HG02981 (cell line): ENCODE measurements at regions not wholly inside any gene's neighbourhood (a gene's known extent, or its start where the extent isn't known, plus 50 kb on each side); places are given as distances from the start of the nearest gene placed in this dataset.
"Not testable (repeated sequence)": the region's sequence is repeated elsewhere in the genome, so short reads cannot be mapped to it uniquely, and the experiment has no call there.

Experiments used
- ATAC-seq: cut with Tn5 transposase; IDR thresholded peaks from one replicate; pipeline ENCODE4 v1.9.1; 2021; ENCODE audit warnings: mild to moderate bottlenecking, moderate library complexity; ENCODE audit not compliant: unreplicated experiment

- peak; percentile 70 for ATAC-seq
Observed at GRCh38 chr4:42282081-42282901, 115.0 kb upstream of the SHISA3 start.

- ATAC-seq, result no peak
Observed at GRCh38 chr4:42284030-42284429, 113.3 kb upstream of the SHISA3 start.

GRCh38 chr4:42288876-42289275 lies 108.4 kb upstream of the SHISA3 start:
- not testable (repeated sequence) for ATAC-seq

- not testable (repeated sequence) for ATAC-seq
Observed at GRCh38 chr4:42292192-42292591, 105.1 kb upstream of the SHISA3 start.

GRCh38 chr4:42293967-42294813 lies 103.1 kb upstream of the SHISA3 start:
- ATAC-seq, result no peak

GRCh38 chr4:42296196-42296595 lies 101.1 kb upstream of the SHISA3 start:
- ATAC-seq, result peak; percentile 48

- peak; percentile 47 for ATAC-seq
Observed at GRCh38 chr4:42302348-42302747, 94.9 kb upstream of the SHISA3 start.

- no peak for ATAC-seq
Observed at GRCh38 chr4:42306221-42307109, 90.8 kb upstream of the SHISA3 start.

GRCh38 chr4:42308247-42308646 lies 89.0 kb upstream of the SHISA3 start:
- ATAC-seq, result no peak

GRCh38 chr4:42309361-42310260 lies 87.7 kb upstream of the SHISA3 start:
- no peak for ATAC-seq

- no peak for ATAC-seq
Observed at GRCh38 chr4:42310358-42310757, 86.9 kb upstream of the SHISA3 start.

- no peak for ATAC-seq
Observed at GRCh38 chr4:42310806-42311205, 86.5 kb upstream of the SHISA3 start.

- no peak for ATAC-seq
Observed at GRCh38 chr4:42311591-42311990, 85.7 kb upstream of the SHISA3 start.

- not testable (repeated sequence) for ATAC-seq
Observed at GRCh38 chr4:42313420-42313819, 83.9 kb upstream of the SHISA3 start.

GRCh38 chr4:42313872-42314271 lies 83.4 kb upstream of the SHISA3 start:
- ATAC-seq, result no peak

- ATAC-seq, result no peak
Observed at GRCh38 chr4:42315231-42315630, 82.1 kb upstream of the SHISA3 start.

- no peak for ATAC-seq
Observed at GRCh38 chr4:42320822-42321388, 76.4 kb upstream of the SHISA3 start.

- ATAC-seq, result no peak
Observed at GRCh38 chr4:42326040-42326439, 71.2 kb upstream of the SHISA3 start.

GRCh38 chr4:42326524-42326923 lies 70.8 kb upstream of the SHISA3 start:
- ATAC-seq, result no peak

- no peak for ATAC-seq
Observed at GRCh38 chr4:42327323-42327722, 70.0 kb upstream of the SHISA3 start.
